Loucy (cell line): ENCODE measurements at regions not wholly inside any gene's neighbourhood (a gene's known extent, or its start where the extent isn't known, plus 50 kb on each side); places are given as distances from the start of the nearest gene placed in this dataset.

ENCODE experiments used
- H2AFZ ChIP-seq: fragments of 200-600 bp; sonication (generic); 2 replicates; pipeline ENCODE4 v1.6.0; 2016; ENCODE audit warnings: antibody characterized with exemption, mild to moderate bottlenecking, low read length, moderate library complexity
- H3F3A ChIP-seq: fragments of 200-600 bp; 2 replicates; pipeline ENCODE4 v1.6.0; 2016; ENCODE audit warnings: antibody characterized with exemption, low read depth, mild to moderate bottlenecking
- H3K27me3 ChIP-seq: fragments of 200-600 bp; sonication (generic); 2 replicates; pipeline ENCODE4 v1.6.1; 2014; ENCODE audit warnings: low read length, mild to moderate bottlenecking; ENCODE audit not compliant: insufficient read depth, poor library complexity, severe bottlenecking
- H3K36me3 ChIP-seq: fragments of 200-600 bp; sonication (generic); 2 replicates; pipeline ENCODE4 v1.6.1; 2016; ENCODE audit warnings: low read length; ENCODE audit not compliant: insufficient read depth
- H3K4me1 ChIP-seq: fragments of 200-600 bp; sonication (generic); 2 replicates; pipeline ENCODE4 v1.5.1; 2014; ENCODE audit warnings: low read length, mild to moderate bottlenecking; ENCODE audit not compliant: insufficient read depth, poor library complexity, severe bottlenecking
- H3K4me2 ChIP-seq: fragments of 200-600 bp; sonication (generic); 2 replicates; pipeline ENCODE4 v1.6.0; 2014; ENCODE audit warnings: antibody characterized with exemption, low read length, low read depth, mild to moderate bottlenecking; ENCODE audit not compliant: poor library complexity, severe bottlenecking
- H3K4me3 ChIP-seq: fragments of 200-600 bp; sonication (generic); 2 replicates; pipeline ENCODE4 v1.5.1; 2014; ENCODE audit warnings: low read length, mild to moderate bottlenecking, mixed read lengths; ENCODE audit not compliant: poor library complexity, severe bottlenecking
- H3K79me2 ChIP-seq: fragments of 200-600 bp; sonication (generic); 2 replicates; pipeline ENCODE4 v1.6.1; 2014; ENCODE audit warnings: low read length; ENCODE audit not compliant: insufficient read depth
- H3K9ac ChIP-seq: fragments of 200-600 bp; sonication (generic); 2 replicates; pipeline ENCODE4 v1.6.0; 2014; ENCODE audit warnings: mild to moderate bottlenecking, low read depth, low read length, moderate library complexity; ENCODE audit not compliant: poor library complexity, severe bottlenecking
- H3K9me2 ChIP-seq: fragments of 200-600 bp; sonication (generic); replicated peaks from 2 replicates; pipeline ENCODE4 v1.6.1; 2016; ENCODE audit warnings: low read depth, low read length, mixed read lengths
- H3K9me3 ChIP-seq: fragments of 200-600 bp; sonication (generic); 2 replicates; pipeline ENCODE4 v1.6.1; 2014; ENCODE audit warnings: mild to moderate bottlenecking, antibody characterized with exemption, low read length, low read depth; ENCODE audit not compliant: insufficient read depth
- H4K20me1 ChIP-seq: fragments of 200-600 bp; sonication (generic); 2 replicates; pipeline ENCODE4 v1.6.0; 2014; ENCODE audit warnings: antibody characterized with exemption, low read length, mild to moderate bottlenecking; ENCODE audit not compliant: insufficient read depth, poor library complexity, severe bottlenecking
- CTCF ChIP-seq: fragments of 200-600 bp; sonication (generic); conservative IDR thresholded peaks from 2 replicates; pipeline ENCODE4 v1.5.1; 2014; ENCODE audit warnings: mild to moderate bottlenecking, antibody characterized with exemption, low read length
- EZH2phosphoT487 ChIP-seq: fragments of 200-600 bp; IDR thresholded peaks from 2 replicates; pipeline ENCODE4 v1.6.1; 2018; ENCODE audit warnings: antibody characterized with exemption, mild to moderate bottlenecking, moderate library complexity, borderline replicate concordance

- no peaks in the 10 kb centered on the region for H3K9me2 ChIP-seq
- H4K20me1 ChIP-seq: no peaks in the 10 kb centered on the region
- H3K9ac ChIP-seq: no peak overlapping the region
- no peaks in the 10 kb centered on the region for H3K27me3 ChIP-seq
- peaks cover 19% of the 10 kb centered on the region for H3K4me1 ChIP-seq
- TF ChIP-seq EZH2phosphoT487 (no peak), CTCF (no peak)
- no peaks in the 10 kb centered on the region for H3K79me2 ChIP-seq
- no peak overlapping the region for H3K4me3 ChIP-seq
- H3F3A ChIP-seq: no peaks in the 10 kb centered on the region
- H3K9me3 ChIP-seq: no peaks in the 10 kb centered on the region
- no peak overlapping the region for H2AFZ ChIP-seq
- H3K36me3 ChIP-seq: no peaks in the 10 kb centered on the region
- H3K4me2 ChIP-seq: no peak overlapping the region
Observed at GRCh38 chr1:87714278-87714677, 385.6 kb downstream of the LMO4 start.

- H3K4me3 ChIP-seq: no peak overlapping the region
Observed at GRCh38 chr1:87715052-87715451, 386.4 kb downstream of the LMO4 start.

GRCh38 chr1:87715471-87715870 lies 386.8 kb downstream of the LMO4 start:
- Histone ChIP-seq H3K36me3 (no peaks in the 10 kb centered on the region), H3K9ac (no peak overlapping the region), H4K20me1 (no peaks in the 10 kb centered on the region), H3F3A (no peaks in the 10 kb centered on the region), H3K9me3 (no peaks in the 10 kb centered on the region), H3K27me3 (no peaks in the 10 kb centered on the region), H3K9me2 (no peaks in the 10 kb centered on the region), H3K4me1 (peaks cover 26% of the 10 kb centered on the region), H3K4me2 (no peak overlapping the region), H3K79me2 (no peaks in the 10 kb centered on the region), H2AFZ (no peak overlapping the region), H3K4me3 (no peak overlapping the region)
- TF ChIP-seq EZH2phosphoT487: no peak
- TF ChIP-seq CTCF: no peak

More at GRCh38 chr1:87715052-87715451, 386.4 kb downstream of the LMO4 start:
- Histone ChIP-seq H3K79me2 (no peaks in the 10 kb centered on the region), H3K27me3 (no peaks in the 10 kb centered on the region), H3K9me2 (no peaks in the 10 kb centered on the region), H3K4me2 (no peak overlapping the region), H3K4me1 (peaks cover 26% of the 10 kb centered on the region), H3F3A (no peaks in the 10 kb centered on the region), H4K20me1 (no peaks in the 10 kb centered on the region), H3K9ac (no peak overlapping the region), H3K36me3 (no peaks in the 10 kb centered on the region), H3K9me3 (no peaks in the 10 kb centered on the region), H2AFZ (no peak overlapping the region)
- TF ChIP-seq EZH2phosphoT487 (no peak), CTCF (no peak)
